GM10248 (cell line): ENCODE measurements at regions not wholly inside any gene's neighbourhood (a gene's known extent, or its start where the extent isn't known, plus 50 kb on each side); places are given as distances from the start of the nearest gene placed in this dataset.

Experiments
- CTCF ChIA-PET: fragments of 300-600 bp; sonication (Branson Sonifier 250); formaldehyde crosslinking; extraction: SDS; loops from one replicate; lab custom pipeline; 2021; ENCODE audit warnings: antibody characterized with exemption; lab: Yijun Ruan, JAX
- POLR2A ChIA-PET: fragments of 350-650 bp; sonication (Branson Sonifier 250); formaldehyde crosslinking; extraction: SDS; loops from one replicate; lab custom pipeline; 2020; ENCODE audit warnings: antibody characterized with exemption; lab: Yijun Ruan, JAX
- DNase-seq: peaks from one replicate; pipeline ENCODE4 v3.0.0; 2012; ENCODE audit errors: extremely low spot score
- TF ChIP-seq, protein P1 (sequence below): IDR thresholded peaks from 2 replicates; pipeline ENCODE4 v1.5.1; 2012; ENCODE audit warnings: mild to moderate bottlenecking, low read depth; ENCODE audit errors: extremely low read depth, missing control alignments, control extremely low read depth

DNA sequence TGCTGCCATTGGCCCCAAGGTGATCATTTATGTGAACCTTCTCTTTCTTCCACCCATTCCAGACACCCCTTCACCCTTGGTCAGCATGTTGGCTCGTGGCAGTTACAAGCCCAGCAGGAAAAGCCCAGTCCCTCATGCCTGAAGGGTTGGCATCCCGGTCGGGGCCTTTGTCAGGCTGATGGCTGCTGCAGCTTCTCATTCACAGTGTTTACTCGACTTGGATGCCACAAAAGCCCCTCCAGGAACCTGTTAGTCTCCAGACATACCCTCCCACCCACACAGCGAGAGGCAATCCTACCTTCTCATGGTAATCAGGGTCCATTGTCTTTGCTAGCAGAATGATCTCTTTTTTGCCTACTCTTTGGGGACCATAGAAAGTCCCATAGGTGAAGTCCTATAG lies 200.8 kb upstream of the PFKP start:
- no peak for DNase-seq
- TF ChIP-seq, protein P1, sequence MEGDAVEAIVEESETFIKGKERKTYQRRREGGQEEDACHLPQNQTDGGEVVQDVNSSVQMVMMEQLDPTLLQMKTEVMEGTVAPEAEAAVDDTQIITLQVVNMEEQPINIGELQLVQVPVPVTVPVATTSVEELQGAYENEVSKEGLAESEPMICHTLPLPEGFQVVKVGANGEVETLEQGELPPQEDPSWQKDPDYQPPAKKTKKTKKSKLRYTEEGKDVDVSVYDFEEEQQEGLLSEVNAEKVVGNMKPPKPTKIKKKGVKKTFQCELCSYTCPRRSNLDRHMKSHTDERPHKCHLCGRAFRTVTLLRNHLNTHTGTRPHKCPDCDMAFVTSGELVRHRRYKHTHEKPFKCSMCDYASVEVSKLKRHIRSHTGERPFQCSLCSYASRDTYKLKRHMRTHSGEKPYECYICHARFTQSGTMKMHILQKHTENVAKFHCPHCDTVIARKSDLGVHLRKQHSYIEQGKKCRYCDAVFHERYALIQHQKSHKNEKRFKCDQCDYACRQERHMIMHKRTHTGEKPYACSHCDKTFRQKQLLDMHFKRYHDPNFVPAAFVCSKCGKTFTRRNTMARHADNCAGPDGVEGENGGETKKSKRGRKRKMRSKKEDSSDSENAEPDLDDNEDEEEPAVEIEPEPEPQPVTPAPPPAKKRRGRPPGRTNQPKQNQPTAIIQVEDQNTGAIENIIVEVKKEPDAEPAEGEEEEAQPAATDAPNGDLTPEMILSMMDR: no peak
- POLR2A ChIA-PET: no interaction called here
- CTCF ChIA-PET: no interaction called here

DNA sequence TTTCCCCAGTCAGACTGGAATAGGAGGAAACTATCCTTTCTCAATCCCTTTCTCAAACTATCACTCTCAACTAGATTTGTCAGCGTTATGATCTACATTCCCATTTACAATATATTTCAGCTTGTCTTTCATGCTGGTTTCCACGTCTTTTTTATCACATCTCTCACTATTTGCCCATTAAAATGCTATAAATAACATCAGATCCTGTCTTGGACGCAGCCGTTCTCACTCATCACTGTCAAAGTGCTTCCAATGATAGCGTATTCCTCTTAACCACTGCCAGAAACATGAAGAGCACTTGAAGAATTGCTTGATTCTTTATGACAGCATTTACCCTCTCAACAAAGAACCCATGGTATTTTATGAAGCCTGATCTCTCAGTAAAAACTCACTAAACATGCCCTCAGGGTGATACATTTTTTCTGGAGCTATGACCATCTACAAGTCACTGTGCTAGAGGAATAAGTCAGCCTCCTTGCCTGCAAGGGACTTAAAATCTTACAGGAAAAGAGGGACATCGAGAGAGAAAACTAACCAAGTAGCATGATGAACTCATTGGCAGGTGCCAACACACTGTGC lies 205.6 kb upstream of the PFKP start:
- ChIA-PET CTCF (interaction anchor here (1.0 to 1.2 kb wide), 2 partner anchors 12 to 116 kb away, joined by 3 to 5 read pairs; no protein-coding TSS in a partner anchor), POLR2A (no interaction called here)
- TF ChIP-seq, protein P1: no peak
- DNase-seq: no peak

DNA sequence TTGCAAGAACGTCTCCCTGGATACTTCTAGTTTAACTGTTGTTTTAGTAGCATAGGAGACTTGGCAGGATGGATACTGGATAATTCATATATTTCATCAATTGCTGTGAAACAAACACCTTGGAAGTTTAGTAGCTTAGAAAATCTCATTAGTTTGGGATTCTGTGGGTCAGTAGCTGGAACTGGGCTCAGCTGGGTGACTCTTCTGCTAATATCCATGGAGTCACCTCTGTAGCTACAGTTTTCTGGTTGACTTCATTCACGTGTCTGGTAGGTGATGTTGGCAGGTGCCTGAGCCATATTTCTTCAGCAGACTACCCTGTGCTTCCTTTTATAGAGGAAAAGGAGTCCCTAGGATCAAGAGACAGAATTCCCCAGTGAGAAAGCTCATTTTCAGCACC lies 208.9 kb upstream of the PFKP start:
- ChIA-PET CTCF (interaction anchor here (1.2 kb wide), 1 partner anchor 9 kb away, joined by 3 read pairs; no protein-coding TSS in a partner anchor), POLR2A (no interaction called here)
- TF ChIP-seq, protein P1: no peak
- DNase-seq: no peak

DNA sequence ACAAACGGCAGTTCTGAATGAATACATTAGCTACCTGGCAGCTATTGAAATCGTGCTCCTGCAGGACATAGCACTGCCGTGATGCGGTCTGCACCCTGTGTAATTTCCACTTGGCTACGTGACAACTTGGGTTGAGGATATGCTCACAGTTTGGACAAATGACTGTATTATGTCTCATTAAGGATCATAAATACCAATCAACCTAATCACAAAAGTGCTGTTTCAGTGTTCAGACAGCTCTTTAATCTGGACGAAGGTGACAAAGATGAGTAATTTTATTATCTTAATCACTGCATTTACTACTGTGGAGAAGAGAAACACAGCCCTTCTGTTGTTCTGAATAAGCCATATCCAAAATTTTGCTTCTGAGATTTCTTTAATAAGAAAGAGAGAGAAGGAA lies 210.8 kb upstream of the PFKP start:
- TF ChIP-seq, protein P1: no peak
- ChIA-PET POLR2A (no interaction called here), CTCF (no interaction called here)
- DNase-seq: no peak

DNA sequence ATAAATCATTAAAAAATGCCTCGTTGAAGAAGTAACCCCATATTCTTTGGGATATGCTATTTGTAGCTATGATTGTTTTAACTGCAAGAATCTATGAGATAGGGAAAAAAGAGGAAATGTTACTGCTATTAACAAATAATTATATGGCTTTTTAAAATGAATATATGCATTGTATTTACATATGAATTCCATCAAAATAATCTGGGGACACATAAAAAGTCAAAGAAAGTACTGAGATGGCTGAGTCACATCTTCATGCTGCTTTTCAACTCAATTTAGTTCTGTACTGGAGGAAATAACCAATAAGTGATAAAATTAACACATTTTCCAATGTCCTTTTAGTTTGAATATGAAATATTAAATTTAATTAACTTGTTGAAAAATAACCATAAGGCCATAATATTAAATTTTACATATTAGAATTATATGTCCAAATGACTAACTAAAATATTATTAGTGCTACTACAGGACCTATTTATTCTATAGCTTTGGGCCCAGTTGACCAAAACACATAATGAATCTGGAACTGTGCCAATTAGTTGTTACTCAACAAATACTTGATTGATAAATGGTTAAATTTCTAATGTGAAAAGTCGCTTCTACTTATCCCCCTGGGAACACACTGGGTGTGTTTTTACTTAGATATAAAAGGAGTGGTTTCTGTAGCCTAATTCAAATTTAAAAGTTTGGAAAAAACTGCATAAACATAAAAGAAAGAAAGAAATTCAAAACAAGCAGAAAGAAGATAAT lies 214.6 kb upstream of the PFKP start:
- POLR2A ChIA-PET: no interaction called here
- TF ChIP-seq, protein P1: no peak
- no peak for DNase-seq
- CTCF ChIA-PET: interaction anchor here (2.3 kb wide), 1 partner anchor 12 kb away, joined by 6 read pairs; no protein-coding TSS in a partner anchor

DNA sequence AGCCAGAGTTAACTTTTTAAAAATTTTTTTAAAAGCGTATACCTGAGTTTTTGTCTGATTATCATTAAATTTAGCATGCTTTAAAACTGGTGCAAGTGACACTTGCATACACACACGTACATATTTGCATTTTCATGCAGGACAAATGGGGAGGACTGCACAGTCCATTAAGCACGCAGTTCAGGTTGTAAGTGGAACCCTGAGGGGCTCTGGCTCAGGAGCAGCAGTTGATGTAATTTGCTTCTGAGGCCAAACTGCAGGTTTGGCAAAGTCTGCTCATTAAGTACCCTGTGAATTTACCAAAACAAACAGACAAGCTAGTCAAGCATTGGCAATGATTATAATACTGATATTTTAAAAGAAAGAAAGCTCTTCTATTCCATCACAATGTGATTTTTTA lies 215.8 kb upstream of the PFKP start:
- no peak for DNase-seq
- TF ChIP-seq, protein P1: no peak
- CTCF ChIA-PET: no interaction called here
- POLR2A ChIA-PET: no interaction called here
